Mucosa of descending colon (tissue), 3 donors: ENCODE measurements at regions not wholly inside any gene's neighbourhood (a gene's known extent, or its start where the extent isn't known, plus 50 kb on each side); places are given as distances from the start of the nearest gene placed in this dataset.
A peak's percentile ranks its signal among the peaks of the same experiment; 100 is the strongest.

ENCODE experiments used
- ATAC-seq: fragments of 200-7000 bp; cut with Tn5 transposase; one replicate; pipeline ENCODE4 v1.9.1; 2020; ENCODE audit warnings: mild to moderate bottlenecking, moderate library complexity
- DNase-seq, 3 donors: peaks; one replicate each; pipeline ENCODE4 v3.0.0-alpha.2; 2020
- H3K36me3 ChIP-seq: fragments of 200-600 bp; one replicate; pipeline ENCODE4 v1.8.0; 2021; ENCODE audit warnings: low read depth, mild to moderate bottlenecking
- H3K4me1 ChIP-seq: fragments of 200-600 bp; one replicate; pipeline ENCODE4 v1.8.0; 2021; ENCODE audit warnings: low read depth, mild to moderate bottlenecking
- H3K4me3 ChIP-seq: fragments of 200-600 bp; one replicate; pipeline ENCODE4 v1.8.0; 2021; ENCODE audit warnings: mild to moderate bottlenecking
- H3K9me3 ChIP-seq: fragments of 200-600 bp; one replicate; pipeline ENCODE4 v1.8.0; 2021; ENCODE audit warnings: mild to moderate bottlenecking
- CTCF ChIP-seq: fragments of 200-600 bp; IDR thresholded peaks from one replicate; pipeline ENCODE4 v1.8.0; 2022; ENCODE audit warnings: antibody characterized with exemption, mild to moderate bottlenecking
- intact Hi-C, 2 donors: fragments of 100-400 bp; cut with DNase I in 1 of 2; cut with micrococcal nuclease in 1 of 2; formaldehyde crosslinking; loops; one replicate each; pipeline versions ENCODE4 v1.11.0 to v1.11.1; 2022; cut with DNase I, micrococcal nuclease
- donor health status: DM: no; HTN: no; CAD: no; lungs with moderate emphysema.
- donor health status: DM: no; HTN: no; CAD: no.
- donor health status: DM: no; HTN: yes; CAD: no.

- no peak for TF ChIP-seq CTCF
- ATAC-seq, result no peak
- no peaks in the 10 kb centered on the region for H3K36me3 ChIP-seq
Observed at GRCh38 chr11:79918846-79919245, 478.0 kb upstream of the TENM4 start.

GRCh38 chr11:79906164-79906563 lies 465.3 kb upstream of the TENM4 start:
- no peak for TF ChIP-seq CTCF
- Histone ChIP-seq H3K9me3 (no peaks in the 10 kb centered on the region), H3K36me3 (no peaks in the 10 kb centered on the region), H3K4me3 (no peak overlapping the region), H3K4me1 (no peaks in the 10 kb centered on the region)
- intact Hi-C loops, result no loop called here
- ATAC-seq (peak; percentile 68), DNase-seq (peak in 1 of 3 donors; percentile 57)

More at GRCh38 chr11:79918846-79919245, 478.0 kb upstream of the TENM4 start:
- no peak overlapping the region for H3K4me3 ChIP-seq
- H3K4me1 ChIP-seq, result peaks cover 5% of the 10 kb centered on the region
- DNase-seq, result no peak
- H3K9me3 ChIP-seq, result no peaks in the 10 kb centered on the region
- intact Hi-C loops, result no loop called here

- no peak for TF ChIP-seq CTCF
- H3K36me3 ChIP-seq, result no peaks in the 10 kb centered on the region
- no peak overlapping the region for H3K4me3 ChIP-seq
- no peaks in the 10 kb centered on the region for H3K4me1 ChIP-seq
- H3K9me3 ChIP-seq, result no peaks in the 10 kb centered on the region
- intact Hi-C loops, result no loop called here
- peak; percentile 34 for ATAC-seq
- no peak for DNase-seq
Observed at GRCh38 chr11:79902493-79902892, 461.7 kb upstream of the TENM4 start.

- no peak overlapping the region for H3K4me3 ChIP-seq
- H3K9me3 ChIP-seq, result no peaks in the 10 kb centered on the region
- ATAC-seq, result no peak
- TF ChIP-seq CTCF, result no peak
- intact Hi-C loops, result no loop called here
- no peaks in the 10 kb centered on the region for H3K4me1 ChIP-seq
- no peaks in the 10 kb centered on the region for H3K36me3 ChIP-seq
- DNase-seq, result no peak
Observed at GRCh38 chr11:79897896-79898295, 457.1 kb upstream of the TENM4 start.

GRCh38 chr11:79896258-79896657 lies 455.4 kb upstream of the TENM4 start:
- Histone ChIP-seq H3K4me3 (no peak overlapping the region), H3K4me1 (no peaks in the 10 kb centered on the region), H3K9me3 (no peaks in the 10 kb centered on the region), H3K36me3 (no peaks in the 10 kb centered on the region)
- TF ChIP-seq CTCF, result no peak
- no peak for ATAC-seq
- intact Hi-C loops, result no loop called here
- no peak for DNase-seq

- no peak overlapping the region for H3K4me3 ChIP-seq
- intact Hi-C loops, result no loop called here
Observed at GRCh38 chr11:79894111-79894510, 453.3 kb upstream of the TENM4 start.

More at GRCh38 chr11:79894111-79894510, 453.3 kb upstream of the TENM4 start:
- ATAC-seq (no peak), DNase-seq (no peak)
- H3K4me1 ChIP-seq, result no peaks in the 10 kb centered on the region
- H3K9me3 ChIP-seq, result no peaks in the 10 kb centered on the region
- TF ChIP-seq CTCF, result no peak
- no peaks in the 10 kb centered on the region for H3K36me3 ChIP-seq
